Caco-2 (cell line): ENCODE measurements at regions not wholly inside any gene's neighbourhood (a gene's known extent, or its start where the extent isn't known, plus 50 kb on each side); places are given as distances from the start of the nearest gene placed in this dataset.

Experiments used
- BruUV-seq: library from RNA; stranded (reverse); fragments of 400-500 nt; replicated peaks from 2 replicates; lab custom pipeline; 2021; lab: Mats Ljungman, UMichigan
- CTCF ChIA-PET: fragments of 300-600 bp; sonication (Branson Sonifier 250); formaldehyde crosslinking; loops from one replicate; lab custom pipeline; 2022; ENCODE audit warnings: antibody characterized with exemption; lab: Charles Lee
- POLR2A ChIA-PET: fragments of 300-600 bp; sonication (Branson Sonifier 250); formaldehyde crosslinking; loops from one replicate; lab custom pipeline; 2022; ENCODE audit warnings: antibody characterized with exemption; lab: Charles Lee
- DNase-seq, 2 experiments: peaks; one replicate each; pipeline versions ENCODE4 v3.0.0 to v3.0.0-alpha.2; 2020 to 2022
- H3K27me3 ChIP-seq: replicated peaks from 2 replicates; pipeline ENCODE4 v1.6.0; 2011; ENCODE audit warnings: low read length; ENCODE audit not compliant: control insufficient read depth, insufficient read depth
- H3K36me3 ChIP-seq: 2 replicates; pipeline ENCODE4 v1.5.1; 2011; ENCODE audit warnings: low read length; ENCODE audit not compliant: control insufficient read depth, insufficient read depth
- H3K4me1 ChIP-seq: fragments of 250-450 bp; sonication (Bioruptor Pico); 2 replicates; pipeline ENCODE4 v1.5.1; 2020; ENCODE audit warnings: mild to moderate bottlenecking
- H3K4me3 ChIP-seq: 2 replicates; pipeline ENCODE4 v1.5.1; 2011; ENCODE audit warnings: low read depth, mild to moderate bottlenecking, control low read depth, low read length
- H3K9me3 ChIP-seq: fragments of 250-450 bp; sonication (Bioruptor Pico); 2 replicates; pipeline ENCODE4 v1.5.1; 2020; ENCODE audit warnings: mild to moderate bottlenecking, moderate library complexity
- H3K27ac Mint-ChIP-seq: one replicate; pipeline ENCODE4 v1.8.0; 2022; ENCODE audit warnings: mixed read lengths; ENCODE audit not compliant: unreplicated experiment
- H3K27me3 Mint-ChIP-seq: one replicate; pipeline ENCODE4 v1.8.0; 2022; ENCODE audit warnings: mixed read lengths; ENCODE audit not compliant: insufficient read depth, unreplicated experiment
- H3K36me3 Mint-ChIP-seq: one replicate; pipeline ENCODE4 v1.8.0; 2022; ENCODE audit warnings: mild to moderate bottlenecking, mixed read lengths; ENCODE audit not compliant: insufficient read depth, unreplicated experiment
- H3K4me1 Mint-ChIP-seq: one replicate; pipeline ENCODE4 v1.8.0; 2022; ENCODE audit warnings: low read depth, mixed read lengths; ENCODE audit not compliant: unreplicated experiment
- H3K4me3 Mint-ChIP-seq: one replicate; pipeline ENCODE4 v1.8.0; 2022; ENCODE audit warnings: mild to moderate bottlenecking, moderate library complexity, mixed read lengths; ENCODE audit not compliant: unreplicated experiment
- H3K9me3 Mint-ChIP-seq: one replicate; pipeline ENCODE4 v1.8.0; 2022; ENCODE audit warnings: mixed read lengths; ENCODE audit not compliant: unreplicated experiment
- intact Hi-C: fragments of 100-400 bp; cut with micrococcal nuclease; formaldehyde crosslinking; loops from one replicate; pipeline ENCODE4 v1.10.0; 2022; ENCODE audit not compliant: unreplicated experiment
- TF ChIP-seq, protein P1 (sequence below), 2 experiments: fragments of 200-600 bp in 1 of 2; IDR thresholded peaks; 1 replicate in 1 of 2; 2 replicates in 1 of 2; pipeline versions ENCODE4 v1.5.1 to v1.8.0; 2011 to 2022; ENCODE audit warnings: antibody characterized with exemption in 1 of 2, control low read depth in 1 of 2, inconsistent platforms in 1 of 2, low read depth in 1 of 2, low read length in 1 of 2, mild to moderate bottlenecking in 1 of 2, moderate library complexity in 1 of 2; ENCODE audit not compliant: insufficient read depth in 1 of 2, severe bottlenecking in 1 of 2, unreplicated experiment in 1 of 2

DNA sequence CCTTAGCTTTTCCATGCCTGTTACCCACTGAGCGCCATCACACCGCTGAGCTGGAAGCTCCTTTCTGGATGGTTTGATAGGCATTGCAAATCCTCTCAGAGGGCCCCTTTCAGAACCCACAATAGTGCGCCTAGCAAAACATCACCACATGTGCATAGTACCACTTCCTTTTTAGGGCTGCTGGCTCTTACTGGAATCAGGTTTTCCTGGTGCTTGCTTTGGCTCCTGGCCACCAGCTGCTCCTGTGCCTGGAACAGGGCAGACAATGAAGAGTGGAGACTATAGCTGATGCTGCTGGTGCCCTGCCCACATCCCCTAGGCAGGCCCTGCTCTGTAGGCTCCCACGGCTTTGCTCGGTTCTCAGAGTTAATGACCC is 163.6 kb upstream of the SEMA6A start:
- H3K27me3 ChIP-seq: no peaks in the 10 kb centered on the region
- Mint-ChIP-seq H3K27ac (no peak overlapping the region), H3K4me3 (no peak overlapping the region), H3K36me3 (no peaks in the 10 kb centered on the region), H3K9me3 (peaks cover 2% of the 10 kb centered on the region), H3K27me3 (no peaks in the 10 kb centered on the region), H3K4me1 (no peaks in the 10 kb centered on the region)
- ChIA-PET CTCF (no interaction called here), POLR2A (no interaction called here)
- no peaks in the 10 kb centered on the region for H3K9me3 ChIP-seq
- intact Hi-C loops: no loop called here
- no peak for DNase-seq
- H3K4me1 ChIP-seq: no peaks in the 10 kb centered on the region
- TF ChIP-seq, protein P1, sequence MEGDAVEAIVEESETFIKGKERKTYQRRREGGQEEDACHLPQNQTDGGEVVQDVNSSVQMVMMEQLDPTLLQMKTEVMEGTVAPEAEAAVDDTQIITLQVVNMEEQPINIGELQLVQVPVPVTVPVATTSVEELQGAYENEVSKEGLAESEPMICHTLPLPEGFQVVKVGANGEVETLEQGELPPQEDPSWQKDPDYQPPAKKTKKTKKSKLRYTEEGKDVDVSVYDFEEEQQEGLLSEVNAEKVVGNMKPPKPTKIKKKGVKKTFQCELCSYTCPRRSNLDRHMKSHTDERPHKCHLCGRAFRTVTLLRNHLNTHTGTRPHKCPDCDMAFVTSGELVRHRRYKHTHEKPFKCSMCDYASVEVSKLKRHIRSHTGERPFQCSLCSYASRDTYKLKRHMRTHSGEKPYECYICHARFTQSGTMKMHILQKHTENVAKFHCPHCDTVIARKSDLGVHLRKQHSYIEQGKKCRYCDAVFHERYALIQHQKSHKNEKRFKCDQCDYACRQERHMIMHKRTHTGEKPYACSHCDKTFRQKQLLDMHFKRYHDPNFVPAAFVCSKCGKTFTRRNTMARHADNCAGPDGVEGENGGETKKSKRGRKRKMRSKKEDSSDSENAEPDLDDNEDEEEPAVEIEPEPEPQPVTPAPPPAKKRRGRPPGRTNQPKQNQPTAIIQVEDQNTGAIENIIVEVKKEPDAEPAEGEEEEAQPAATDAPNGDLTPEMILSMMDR (IDR thresholded peaks at IDR 0.05; ENCODE audit: insufficient read depth in 1 of 2, low read depth in 1 of 2, low read length in 1 of 2, severe bottlenecking in 1 of 2, unreplicated experiment in 1 of 2): no peak
- no peak overlapping the region for H3K4me3 ChIP-seq
- no peaks in the 10 kb centered on the region for H3K36me3 ChIP-seq
- BruUV-seq: no TSS peak

DNA sequence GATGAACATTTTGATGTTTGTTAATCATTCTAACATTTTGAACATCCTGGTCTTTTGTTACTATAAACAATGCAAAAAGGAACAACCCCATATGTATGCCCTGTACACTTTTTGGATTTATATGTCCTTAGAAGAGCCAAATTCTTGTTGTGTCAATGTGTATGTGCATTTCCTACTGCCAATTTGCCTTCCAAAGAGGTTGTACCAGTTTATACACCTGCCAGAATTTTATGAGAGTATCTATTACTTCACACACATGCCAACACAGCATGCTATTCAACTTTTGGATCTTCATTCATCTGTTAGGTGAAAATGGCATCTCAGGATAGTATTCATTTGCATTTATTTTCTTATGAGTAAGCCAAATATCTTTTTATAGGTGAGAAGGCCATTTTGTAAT is 162.0 kb upstream of the SEMA6A start:
- no peak overlapping the region for H3K4me3 ChIP-seq
- no peaks in the 10 kb centered on the region for H3K36me3 ChIP-seq
- CTCF ChIA-PET: no interaction called here
- peaks cover 4% of the 10 kb centered on the region for H3K4me1 ChIP-seq
- Mint-ChIP-seq H3K36me3 (no peaks in the 10 kb centered on the region), H3K4me3 (no peak overlapping the region), H3K4me1 (peaks cover 4% of the 10 kb centered on the region), H3K27me3 (no peaks in the 10 kb centered on the region), H3K9me3 (no peaks in the 10 kb centered on the region), H3K27ac (no peak overlapping the region)
- intact Hi-C loops: no loop called here
- no peaks in the 10 kb centered on the region for H3K27me3 ChIP-seq
- no peaks in the 10 kb centered on the region for H3K9me3 ChIP-seq
- TF ChIP-seq, protein P1 (IDR thresholded peaks at IDR 0.05; ENCODE audit: insufficient read depth in 1 of 2, low read depth in 1 of 2, low read length in 1 of 2, severe bottlenecking in 1 of 2, unreplicated experiment in 1 of 2): no peak
- BruUV-seq: no TSS peak
- DNase-seq: no peak
- POLR2A ChIA-PET: no interaction called here

DNA sequence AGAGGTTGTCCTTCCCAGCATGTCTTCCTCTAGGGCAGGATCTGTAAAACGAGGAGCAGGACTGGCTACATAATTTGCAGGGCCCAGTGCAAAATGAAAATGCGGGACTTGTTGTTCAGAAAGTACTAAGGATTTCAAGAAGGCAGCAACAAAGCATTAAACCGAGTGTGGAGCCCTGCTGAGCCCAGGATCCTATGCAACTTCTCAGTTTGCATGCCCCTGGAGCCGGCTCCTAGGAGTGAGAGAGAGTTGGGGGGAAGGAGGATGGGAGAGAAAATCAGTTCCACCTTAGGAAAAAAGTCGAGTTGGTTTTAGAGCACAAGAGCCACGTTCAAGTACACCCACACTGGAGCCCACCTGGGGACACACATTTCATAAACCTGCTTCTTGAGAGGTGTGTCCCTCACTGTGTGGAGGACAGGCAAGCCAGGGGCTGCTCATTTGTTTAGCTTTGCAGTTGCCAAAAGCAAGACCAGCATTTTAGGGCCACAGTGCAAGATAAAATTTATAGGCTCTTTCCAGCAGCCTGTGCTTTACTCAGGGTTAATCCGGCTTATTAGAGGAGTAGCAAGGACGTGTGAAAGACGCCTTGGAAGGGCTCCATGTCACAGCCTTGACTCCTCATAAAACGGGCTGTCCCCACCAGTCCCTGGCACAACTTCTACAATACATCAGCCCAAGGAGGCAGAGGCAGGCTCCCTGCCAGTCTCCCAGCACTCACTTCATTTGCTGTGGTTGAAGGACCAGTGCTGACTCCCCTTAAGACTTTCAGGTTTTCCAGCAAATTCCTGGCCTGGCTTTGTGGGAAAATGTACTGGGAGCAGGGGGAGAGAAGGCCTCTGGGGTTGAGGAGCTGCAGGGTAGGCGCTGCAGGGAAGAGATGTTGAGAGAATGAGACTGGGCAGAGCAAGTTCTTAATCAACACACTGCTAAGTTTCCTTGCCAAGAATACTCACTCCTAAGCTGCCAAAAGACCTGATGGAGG is 159.7 kb upstream of the SEMA6A start:
- Mint-ChIP-seq H3K27me3 (no peaks in the 10 kb centered on the region), H3K4me1 (peaks cover 8% of the 10 kb centered on the region), H3K27ac (no peak overlapping the region), H3K36me3 (no peaks in the 10 kb centered on the region), H3K4me3 (no peak overlapping the region), H3K9me3 (no peaks in the 10 kb centered on the region)
- CTCF ChIA-PET: no interaction called here
- POLR2A ChIA-PET: no interaction called here
- H3K4me3 ChIP-seq: no peak overlapping the region
- H3K36me3 ChIP-seq: no peaks in the 10 kb centered on the region
- intact Hi-C loops: loop anchor here (5.0 kb wide), 1 partner anchor 162 kb away; the partner anchor contains the start of gene SEMA6A
- no TSS peak for BruUV-seq
- DNase-seq: no peak
- no peaks in the 10 kb centered on the region for H3K9me3 ChIP-seq
- H3K4me1 ChIP-seq: peaks cover 15% of the 10 kb centered on the region
- no peaks in the 10 kb centered on the region for H3K27me3 ChIP-seq
- TF ChIP-seq, protein P1 (IDR thresholded peaks at IDR 0.05; ENCODE audit: insufficient read depth in 1 of 2, low read depth in 1 of 2, low read length in 1 of 2, severe bottlenecking in 1 of 2, unreplicated experiment in 1 of 2): no peak
